Iris pigment epithelial cell (primary cell): ENCODE measurements at regions not wholly inside any gene's neighbourhood (a gene's known extent, or its start where the extent isn't known, plus 50 kb on each side); places are given as distances from the start of the nearest gene placed in this dataset.
"Not testable (repeated sequence)": the region's sequence is repeated elsewhere in the genome, so short reads cannot be mapped to it uniquely, and the experiment has no call there.

Experiments
- DNase-seq: peaks from one replicate; pipeline ENCODE4 v3.0.0-alpha.2; 2011; ENCODE audit warnings: low read depth

GRCh38 chr6:170198298-170198697 is 92.6 kb downstream of the DLL1 start:
- no peak for DNase-seq

- no peak for DNase-seq
Measured at GRCh38 chr6:170193326-170193821, 97.5 kb downstream of the DLL1 start.

GRCh38 chr6:170192905-170193304 is 98.0 kb downstream of the DLL1 start:
- DNase-seq: no peak

- not testable (repeated sequence) for DNase-seq
Measured at GRCh38 chr6:170192101-170192500, 98.8 kb downstream of the DLL1 start.

GRCh38 chr6:170190046-170190445 is 100.8 kb downstream of the DLL1 start:
- no peak for DNase-seq

- DNase-seq: no peak
Measured at GRCh38 chr6:170189236-170189635, 101.6 kb downstream of the DLL1 start.

GRCh38 chr6:170188571-170189001 is 102.3 kb downstream of the DLL1 start:
- no peak for DNase-seq

- no peak for DNase-seq
Measured at GRCh38 chr6:170187669-170188566, 103.0 kb downstream of the DLL1 start.

- DNase-seq: no peak
Measured at GRCh38 chr6:170186941-170187668, 103.8 kb downstream of the DLL1 start.

GRCh38 chr6:170186006-170186935 is 104.6 kb downstream of the DLL1 start:
- DNase-seq: no peak

GRCh38 chr6:170185175-170185978 is 105.5 kb downstream of the DLL1 start:
- no peak for DNase-seq

GRCh38 chr6:170184316-170184715 is 106.6 kb downstream of the DLL1 start:
- no peak for DNase-seq

GRCh38 chr6:170183521-170183920 is 107.4 kb downstream of the DLL1 start:
- no peak for DNase-seq

GRCh38 chr6:170182781-170183120 is 108.1 kb downstream of the DLL1 start:
- DNase-seq: no peak

- DNase-seq: no peak
Measured at GRCh38 chr6:170182093-170182780, 108.6 kb downstream of the DLL1 start.

GRCh38 chr6:170181338-170181690 is 109.6 kb downstream of the DLL1 start:
- DNase-seq: no peak

- no peak for DNase-seq
Measured at GRCh38 chr6:170180671-170181337, 110.1 kb downstream of the DLL1 start.

GRCh38 chr6:170179616-170180324 is 111.1 kb downstream of the DLL1 start:
- DNase-seq: no peak
